ENCODE measurements at regions not wholly inside any gene's neighbourhood (a gene's known extent, or its start where the extent isn't known, plus 50 kb on each side); places are given as distances from the start of the nearest gene placed in this dataset.

- H3K27ac ChIP-seq, result no peak overlapping the region
- H3K4me1 ChIP-seq, result no peaks in the 10 kb centered on the region
- no peaks in the 10 kb centered on the region for H3K36me3 ChIP-seq
- H3K27me3 ChIP-seq, result no peaks in the 10 kb centered on the region
- no peak overlapping the region for H3K4me3 ChIP-seq
- no peak for DNase-seq (ENCODE audit: low spot score in 2 of 2)
- H3K9me3 ChIP-seq, result no peaks in the 10 kb centered on the region
- TF ChIP-seq CTCF (IDR thresholded peaks at IDR 0.05), result no peak
- intact Hi-C loops (cut with DNase I), result no loop called here
Measured at GRCh38 chr5:153151558-153151957, 338.9 kb upstream of the GRIA1 start.

- Histone ChIP-seq H3K27ac (no peak overlapping the region), H3K4me1 (no peaks in the 10 kb centered on the region), H3K27me3 (no peaks in the 10 kb centered on the region), H3K9me3 (no peaks in the 10 kb centered on the region), H3K4me3 (no peak overlapping the region), H3K36me3 (no peaks in the 10 kb centered on the region)
- TF ChIP-seq CTCF (IDR thresholded peaks at IDR 0.05), result no peak
- DNase-seq (ENCODE audit: low spot score in 2 of 2), result no peak
- intact Hi-C loops (cut with DNase I), result no loop called here
Measured at GRCh38 chr5:153153086-153153485, 337.4 kb upstream of the GRIA1 start.

DNA sequence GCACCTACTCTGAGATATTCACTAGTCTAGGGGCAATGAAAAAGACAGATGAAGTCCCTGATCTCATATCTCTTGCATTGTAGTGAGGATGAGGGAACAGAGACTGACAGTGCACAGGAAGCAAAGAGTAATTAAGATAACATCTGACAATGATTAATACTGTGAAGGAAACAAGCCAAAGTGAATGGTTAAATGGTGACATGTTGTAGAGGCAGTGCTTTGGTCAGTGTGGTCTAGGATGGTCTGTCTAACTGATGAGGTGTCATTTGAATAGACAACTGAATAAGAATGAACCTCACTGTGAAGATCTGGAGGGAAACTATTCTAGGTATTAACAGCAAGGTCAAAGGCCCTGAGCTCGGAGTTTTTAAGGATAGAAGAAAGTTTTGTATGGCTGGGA, 333.3 kb upstream of the GRIA1 start:
- H3K27me3 ChIP-seq, result no peaks in the 10 kb centered on the region
- intact Hi-C loops (cut with DNase I), result no loop called here
- DNase-seq (ENCODE audit: low spot score in 2 of 2), result no peak
- no peak overlapping the region for H3K4me3 ChIP-seq
- H3K27ac ChIP-seq, result no peak overlapping the region
- no peak for TF ChIP-seq CTCF (IDR thresholded peaks at IDR 0.05)
- no peaks in the 10 kb centered on the region for H3K36me3 ChIP-seq
- H3K9me3 ChIP-seq, result no peaks in the 10 kb centered on the region
- no peaks in the 10 kb centered on the region for H3K4me1 ChIP-seq

- Histone ChIP-seq H3K27ac (no peak overlapping the region), H3K36me3 (no peaks in the 10 kb centered on the region), H3K4me3 (no peak overlapping the region), H3K4me1 (no peaks in the 10 kb centered on the region), H3K27me3 (no peaks in the 10 kb centered on the region), H3K9me3 (no peaks in the 10 kb centered on the region)
- intact Hi-C loops (cut with DNase I), result no loop called here
- no peak for DNase-seq (ENCODE audit: low spot score in 2 of 2)
- TF ChIP-seq CTCF (IDR thresholded peaks at IDR 0.05), result no peak
Measured at GRCh38 chr5:153158608-153159007, 331.9 kb upstream of the GRIA1 start.

GRCh38 chr5:153159616-153160015, 330.9 kb upstream of the GRIA1 start:
- H3K9me3 ChIP-seq, result no peaks in the 10 kb centered on the region
- intact Hi-C loops (cut with DNase I), result no loop called here

More at GRCh38 chr5:153159616-153160015, 330.9 kb upstream of the GRIA1 start:
- Histone ChIP-seq H3K27ac (no peak overlapping the region), H3K27me3 (no peaks in the 10 kb centered on the region), H3K4me3 (no peak overlapping the region), H3K36me3 (no peaks in the 10 kb centered on the region), H3K4me1 (no peaks in the 10 kb centered on the region)
- DNase-seq (ENCODE audit: low spot score in 2 of 2), result no peak
- TF ChIP-seq CTCF (IDR thresholded peaks at IDR 0.05), result no peak
